Muscle of leg (tissue), 3 donors: ENCODE measurements at regions not wholly inside any gene's neighbourhood (a gene's known extent, or its start where the extent isn't known, plus 50 kb on each side); places are given as distances from the start of the nearest gene placed in this dataset.
"Not testable (repeated sequence)": the region's sequence is repeated elsewhere in the genome, so short reads cannot be mapped to it uniquely, and the experiment has no call there.

Experiments used
- DNase-seq: peaks from one replicate; pipeline ENCODE4 v3.0.0; 2013
- H3K27ac ChIP-seq: one replicate; pipeline ENCODE4 v1.5.1; 2013; ENCODE audit warnings: mild to moderate bottlenecking, low read length, control low read depth
- H3K27me3 ChIP-seq: one replicate; pipeline ENCODE4 v1.6.1; 2013; ENCODE audit warnings: low read length; ENCODE audit not compliant: control insufficient read depth, insufficient read depth
- H3K36me3 ChIP-seq: one replicate; pipeline ENCODE4 v1.6.1; 2013; ENCODE audit warnings: low read length; ENCODE audit not compliant: control insufficient read depth, insufficient read depth
- H3K4me1 ChIP-seq: one replicate; pipeline ENCODE4 v1.6.1; 2013; ENCODE audit warnings: low read length; ENCODE audit not compliant: control insufficient read depth, insufficient read depth
- H3K4me3 ChIP-seq: one replicate; pipeline ENCODE4 v1.5.1; 2013; ENCODE audit warnings: low read length, control low read depth
- H3K9me3 ChIP-seq: replicated peaks from 2 replicates; pipeline ENCODE4 v1.6.1; 2013; ENCODE audit warnings: low read depth, low read length; ENCODE audit not compliant: control insufficient read depth
- WGBS: methylation state at CpG from one replicate; pipeline ENCODE4 v1.1.5; 2013; ENCODE audit warnings: missing lambda C conversion rate; ENCODE audit not compliant: insufficient coverage; 5-methylcytosine and 5-hydroxymethylcytosine counted together

- Histone ChIP-seq H3K27ac (no peak overlapping the region), H3K9me3 (no peaks in the 10 kb centered on the region), H3K4me3 (no peak overlapping the region), H3K27me3 (no peaks in the 10 kb centered on the region), H3K4me1 (no peaks in the 10 kb centered on the region), H3K36me3 (no peaks in the 10 kb centered on the region)
- WGBS: 71% methylated on average over 3 of the region's 5 CpGs
- peak; percentile 20 for DNase-seq
Observed at GRCh38 chr10:4902571-4903011, 60.6 kb upstream of the AKR1C1 start.

GRCh38 chr10:4903126-4903525 lies 60.1 kb upstream of the AKR1C1 start:
- DNase-seq, H3K9me3 ChIP-seq, H3K4me3 ChIP-seq, H3K36me3 ChIP-seq, H3K27me3 ChIP-seq, H3K4me1 ChIP-seq, H3K27ac ChIP-seq: not testable (repeated sequence)
- 51% methylated on average over 4 of the region's 7 CpGs for WGBS

GRCh38 chr10:4903675-4904074 lies 59.5 kb upstream of the AKR1C1 start:
- not testable (repeated sequence) for H3K4me1 ChIP-seq, DNase-seq, H3K4me3 ChIP-seq, H3K27me3 ChIP-seq, H3K27ac ChIP-seq, H3K9me3 ChIP-seq, H3K36me3 ChIP-seq
- WGBS: no CpG with 5 or more reads among the region's 2 CpGs

- Histone ChIP-seq H3K27ac (no peak overlapping the region), H3K36me3 (no peaks in the 10 kb centered on the region), H3K9me3 (no peaks in the 10 kb centered on the region), H3K27me3 (no peaks in the 10 kb centered on the region), H3K4me3 (no peak overlapping the region), H3K4me1 (no peaks in the 10 kb centered on the region)
- no peak for DNase-seq
- 95% methylated on average over 6 of the region's 6 CpGs for WGBS
Observed at GRCh38 chr10:4909118-4909517, 54.1 kb upstream of the AKR1C1 start.
